ENCODE measurements at regions not wholly inside any gene's neighbourhood (a gene's known extent, or its start where the extent isn't known, plus 50 kb on each side); places are given as distances from the start of the nearest gene placed in this dataset.

- DNase-seq: no peak
These were observed 70.1 kb upstream of the SDK1 start for GRCh38 chr7:3230908-3231307.

- no peak for DNase-seq
These were observed 68.8 kb upstream of the SDK1 start for GRCh38 chr7:3232228-3232627.

GRCh38 chr7:3233301-3233700, 67.8 kb upstream of the SDK1 start:
- DNase-seq: no peak

- no peak for DNase-seq
These were observed 67.0 kb upstream of the SDK1 start for GRCh38 chr7:3234051-3234450.

GRCh38 chr7:3234851-3235250, 66.2 kb upstream of the SDK1 start:
- no peak for DNase-seq

GRCh38 chr7:3235322-3235721, 65.7 kb upstream of the SDK1 start:
- DNase-seq: no peak

GRCh38 chr7:3236268-3236667, 64.8 kb upstream of the SDK1 start:
- no peak for DNase-seq

GRCh38 chr7:3238525-3239210, 62.4 kb upstream of the SDK1 start:
- no peak for DNase-seq

- peak in 20 of 58 donors; percentile 2 to 32 (median 8) for DNase-seq
These were observed 61.8 kb upstream of the SDK1 start for GRCh38 chr7:3239291-3239691.

GRCh38 chr7:3240826-3241430, 60.1 kb upstream of the SDK1 start:
- DNase-seq: no peak

GRCh38 chr7:3241686-3242258, 59.3 kb upstream of the SDK1 start:
- DNase-seq: no peak

- no peak for DNase-seq
These were observed 58.6 kb upstream of the SDK1 start for GRCh38 chr7:3242398-3242972.

- DNase-seq: no peak
These were observed 57.8 kb upstream of the SDK1 start for GRCh38 chr7:3243256-3243655.

GRCh38 chr7:3243680-3244079, 57.4 kb upstream of the SDK1 start:
- DNase-seq: no peak

- DNase-seq: no peak
These were observed 56.7 kb upstream of the SDK1 start for GRCh38 chr7:3244241-3244814.

GRCh38 chr7:3245077-3245476, 56.0 kb upstream of the SDK1 start:
- DNase-seq: no peak

GRCh38 chr7:3245721-3246120, 55.3 kb upstream of the SDK1 start:
- no peak for DNase-seq

GRCh38 chr7:3246127-3246526, 54.9 kb upstream of the SDK1 start:
- no peak for DNase-seq

- DNase-seq: no peak
These were observed 54.4 kb upstream of the SDK1 start for GRCh38 chr7:3246651-3247050.

- no peak for DNase-seq
These were observed 50.3 kb upstream of the SDK1 start for GRCh38 chr7:3250725-3251124.
